Esophagus mucosa (tissue), 1 donor: ENCODE measurements at regions not wholly inside any gene's neighbourhood (a gene's known extent, or its start where the extent isn't known, plus 50 kb on each side); places are given as distances from the start of the nearest gene placed in this dataset.
"Not testable (repeated sequence)": the region's sequence is repeated elsewhere in the genome, so short reads cannot be mapped to it uniquely, and the experiment has no call there.

Experiments used
- ATAC-seq: fragments of 200-7000 bp; cut with Tn5 transposase; one replicate; pipeline ENCODE4 v1.9.1; 2020
- donor health status: DM: yes; HTN: yes; CAD: no.

- ATAC-seq = no peak
Measured at GRCh38 chr10:6979371-6979770, 399.3 kb upstream of the PRKCQ start.

GRCh38 chr10:6978187-6978627 is 398.1 kb upstream of the PRKCQ start:
- ATAC-seq = no peak

GRCh38 chr10:6977398-6978186 is 397.5 kb upstream of the PRKCQ start:
- no peak for ATAC-seq

GRCh38 chr10:6973899-6974298 is 393.8 kb upstream of the PRKCQ start:
- ATAC-seq = no peak

GRCh38 chr10:6972226-6972625 is 392.1 kb upstream of the PRKCQ start:
- no peak for ATAC-seq

- no peak for ATAC-seq
Measured at GRCh38 chr10:6969659-6970058, 389.6 kb upstream of the PRKCQ start.

- ATAC-seq = no peak
Measured at GRCh38 chr10:6964543-6964942, 384.5 kb upstream of the PRKCQ start.

GRCh38 chr10:6962576-6962975 is 382.5 kb upstream of the PRKCQ start:
- ATAC-seq = no peak

- ATAC-seq = no peak
Measured at GRCh38 chr10:6958711-6959110, 378.6 kb upstream of the PRKCQ start.

- no peak for ATAC-seq
Measured at GRCh38 chr10:6958254-6958653, 378.2 kb upstream of the PRKCQ start.

- ATAC-seq = no peak
Measured at GRCh38 chr10:6957851-6958250, 377.8 kb upstream of the PRKCQ start.

GRCh38 chr10:6956562-6956961 is 376.5 kb upstream of the PRKCQ start:
- ATAC-seq = no peak

GRCh38 chr10:6953271-6953801 is 373.3 kb upstream of the PRKCQ start:
- no peak for ATAC-seq

- ATAC-seq = no peak
Measured at GRCh38 chr10:6951732-6952131, 371.7 kb upstream of the PRKCQ start.

- ATAC-seq = no peak
Measured at GRCh38 chr10:6950133-6950532, 370.1 kb upstream of the PRKCQ start.

- no peak for ATAC-seq
Measured at GRCh38 chr10:6944436-6944835, 364.4 kb upstream of the PRKCQ start.

- ATAC-seq = no peak
Measured at GRCh38 chr10:6938384-6938783, 358.3 kb upstream of the PRKCQ start.

- no peak for ATAC-seq
Measured at GRCh38 chr10:6936931-6937330, 356.9 kb upstream of the PRKCQ start.

GRCh38 chr10:6929148-6929830 is 349.2 kb upstream of the PRKCQ start:
- no peak for ATAC-seq

GRCh38 chr10:6928586-6928985 is 348.5 kb upstream of the PRKCQ start:
- no peak for ATAC-seq

- ATAC-seq = no peak
Measured at GRCh38 chr10:6926971-6927370, 346.9 kb upstream of the PRKCQ start.

- ATAC-seq = no peak
Measured at GRCh38 chr10:6925146-6925545, 345.1 kb upstream of the PRKCQ start.

- ATAC-seq = peak; percentile 64
Measured at GRCh38 chr10:6924166-6924565, 344.1 kb upstream of the PRKCQ start.

- not testable (repeated sequence) for ATAC-seq
Measured at GRCh38 chr10:6921026-6921425, 340.9 kb upstream of the PRKCQ start.
